Ovary (tissue), 3 donors: ENCODE measurements at regions not wholly inside any gene's neighbourhood (a gene's known extent, or its start where the extent isn't known, plus 50 kb on each side); places are given as distances from the start of the nearest gene placed in this dataset.

Experiments
- EP300 ChIP-seq: sonication (generic); formaldehyde crosslinking; IDR thresholded peaks from one replicate; pipeline ENCODE4 v1.6.1; 2017; ENCODE audit warnings: antibody characterized with exemption
- POLR2A ChIP-seq: fragments of 450-650 bp; IDR thresholded peaks from one replicate; pipeline ENCODE4 v1.6.1; 2017; ENCODE audit warnings: antibody characterized with exemption, mild to moderate bottlenecking, moderate library complexity
- TF ChIP-seq, protein P1 (sequence below), 3 donors: fragments of 450-650 bp in 2 of 3; fragments of 200-600 bp in 1 of 3; IDR thresholded peaks; one replicate each; pipeline versions ENCODE4 v1.5.1 to v1.8.0; 2016 to 2022; ENCODE audit warnings: antibody characterized with exemption in 3 of 3, mild to moderate bottlenecking in 1 of 3
- donor health status: DM: no; HTN: no; CAD: no.

DNA sequence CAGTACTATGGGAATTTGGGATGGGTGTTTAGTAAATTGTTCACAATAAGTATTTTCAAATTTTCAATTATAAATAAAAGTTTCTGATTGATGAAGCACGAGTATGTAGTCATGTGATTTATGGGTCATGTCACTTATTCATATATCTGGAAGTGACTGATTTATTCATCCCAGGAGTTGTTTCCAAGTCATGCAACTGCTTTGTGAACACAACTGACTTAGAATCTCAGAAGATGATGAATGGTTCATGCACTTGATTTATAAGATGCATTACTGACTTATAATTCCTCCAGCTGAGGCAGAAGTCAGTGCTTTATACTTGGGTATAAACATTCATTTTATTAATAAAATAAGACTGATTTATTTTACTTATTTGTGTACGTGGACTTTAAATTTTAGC lies 137.8 kb upstream of the CBLB start:
- TF ChIP-seq, protein P1, sequence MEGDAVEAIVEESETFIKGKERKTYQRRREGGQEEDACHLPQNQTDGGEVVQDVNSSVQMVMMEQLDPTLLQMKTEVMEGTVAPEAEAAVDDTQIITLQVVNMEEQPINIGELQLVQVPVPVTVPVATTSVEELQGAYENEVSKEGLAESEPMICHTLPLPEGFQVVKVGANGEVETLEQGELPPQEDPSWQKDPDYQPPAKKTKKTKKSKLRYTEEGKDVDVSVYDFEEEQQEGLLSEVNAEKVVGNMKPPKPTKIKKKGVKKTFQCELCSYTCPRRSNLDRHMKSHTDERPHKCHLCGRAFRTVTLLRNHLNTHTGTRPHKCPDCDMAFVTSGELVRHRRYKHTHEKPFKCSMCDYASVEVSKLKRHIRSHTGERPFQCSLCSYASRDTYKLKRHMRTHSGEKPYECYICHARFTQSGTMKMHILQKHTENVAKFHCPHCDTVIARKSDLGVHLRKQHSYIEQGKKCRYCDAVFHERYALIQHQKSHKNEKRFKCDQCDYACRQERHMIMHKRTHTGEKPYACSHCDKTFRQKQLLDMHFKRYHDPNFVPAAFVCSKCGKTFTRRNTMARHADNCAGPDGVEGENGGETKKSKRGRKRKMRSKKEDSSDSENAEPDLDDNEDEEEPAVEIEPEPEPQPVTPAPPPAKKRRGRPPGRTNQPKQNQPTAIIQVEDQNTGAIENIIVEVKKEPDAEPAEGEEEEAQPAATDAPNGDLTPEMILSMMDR (IDR thresholded peaks at IDR 0.05) = no peak
- TF ChIP-seq EP300 (no peak), POLR2A (no peak)
